WTC11 (cell line): ENCODE measurements at regions not wholly inside any gene's neighbourhood (a gene's known extent, or its start where the extent isn't known, plus 50 kb on each side); places are given as distances from the start of the nearest gene placed in this dataset.

Experiments
- ATAC-seq: fragments of 200-7000 bp; cut with Tn5 transposase; 2 replicates; pipeline ENCODE4 v1.10.0; 2021; ENCODE audit warnings: mild to moderate bottlenecking, moderate library complexity
- CTCF ChIA-PET: fragments of 300-600 bp; sonication (Branson Sonifier 250); formaldehyde crosslinking; loops from one replicate; lab custom pipeline; 2021; ENCODE audit warnings: antibody characterized with exemption; lab: Charles Lee
- POLR2A ChIA-PET: fragments of 350-600 bp; sonication (Branson Sonifier 250); formaldehyde crosslinking; loops from one replicate; lab custom pipeline; 2021; ENCODE audit warnings: antibody characterized with exemption; lab: Charles Lee
- DNase-seq: peaks from one replicate; pipeline ENCODE4 v3.0.0; 2021; ENCODE audit warnings: low spot score
- H3K27ac Mint-ChIP-seq: 2 replicates; pipeline ENCODE4 v1.8.0; 2021; ENCODE audit warnings: mixed read lengths
- H3K27me3 Mint-ChIP-seq: 2 replicates; pipeline ENCODE4 v1.8.0; 2021; ENCODE audit warnings: low read depth, mild to moderate bottlenecking, moderate library complexity, mixed read lengths
- H3K36me3 Mint-ChIP-seq: 2 replicates; pipeline ENCODE4 v1.8.0; 2021; ENCODE audit warnings: mixed read lengths
- H3K4me1 Mint-ChIP-seq: 2 replicates; pipeline ENCODE4 v1.8.0; 2022; ENCODE audit warnings: mixed read lengths
- H3K4me3 Mint-ChIP-seq: 2 replicates; pipeline ENCODE4 v1.8.0; 2021; ENCODE audit warnings: mild to moderate bottlenecking, moderate library complexity, mixed read lengths
- H3K9me3 Mint-ChIP-seq: 2 replicates; pipeline ENCODE4 v1.8.0; 2021; ENCODE audit warnings: mixed read lengths
- ATF1 ChIP-seq: sonication (generic); formaldehyde crosslinking; IDR thresholded peaks from 2 replicates; pipeline ENCODE4 v1.8.1; 2023; ENCODE audit warnings: mild to moderate bottlenecking, moderate library complexity, missing genetic modification reagents
- CBFB ChIP-seq: sonication (generic); formaldehyde crosslinking; IDR thresholded peaks from 2 replicates; pipeline ENCODE4 v1.8.1; 2022; ENCODE audit warnings: mild to moderate bottlenecking, low read depth, missing genetic modification reagents
- CREB1 ChIP-seq: sonication (generic); formaldehyde crosslinking; IDR thresholded peaks from 2 replicates; pipeline ENCODE4 v1.8.0; 2023; ENCODE audit warnings: mild to moderate bottlenecking, missing genetic modification reagents
- CREM ChIP-seq: sonication (generic); formaldehyde crosslinking; IDR thresholded peaks from 2 replicates; pipeline ENCODE4 v1.8.1; 2022; ENCODE audit warnings: mild to moderate bottlenecking, missing genetic modification reagents, moderate library complexity
- ESRRA ChIP-seq: sonication (generic); formaldehyde crosslinking; IDR thresholded peaks from 2 replicates; pipeline ENCODE4 v1.8.1; 2022; ENCODE audit warnings: mild to moderate bottlenecking, missing genetic modification reagents, borderline replicate concordance
- FOXK1 ChIP-seq: sonication (generic); formaldehyde crosslinking; IDR thresholded peaks from 2 replicates; pipeline ENCODE4 v1.8.0; 2022; ENCODE audit warnings: mild to moderate bottlenecking, moderate library complexity, missing genetic modification reagents
- GABPB1 ChIP-seq: sonication (generic); formaldehyde crosslinking; IDR thresholded peaks from 2 replicates; pipeline ENCODE4 v1.8.1; 2023; ENCODE audit warnings: mild to moderate bottlenecking, missing genetic modification reagents
- GTF2I ChIP-seq: fragments of 250-450 bp; sonication (Bioruptor Pico); conservative IDR thresholded peaks from 2 replicates; pipeline ENCODE4 v1.4.0; 2021; ENCODE audit warnings: mild to moderate bottlenecking
- KAT7 ChIP-seq: sonication (generic); formaldehyde crosslinking; IDR thresholded peaks from 2 replicates; pipeline ENCODE4 v1.8.1; 2023; ENCODE audit warnings: missing genetic modification reagents, mild to moderate bottlenecking, borderline replicate concordance
- MYBL2 ChIP-seq: sonication (generic); formaldehyde crosslinking; IDR thresholded peaks from 2 replicates; pipeline ENCODE4 v1.8.1; 2023; ENCODE audit warnings: mild to moderate bottlenecking, moderate library complexity, missing genetic modification reagents
- NR1H2 ChIP-seq: sonication (generic); formaldehyde crosslinking; IDR thresholded peaks from 2 replicates; pipeline ENCODE4 v1.9.0; 2021; ENCODE audit warnings: mild to moderate bottlenecking, moderate library complexity, missing genetic modification reagents
- PREB ChIP-seq: sonication (generic); formaldehyde crosslinking; IDR thresholded peaks from 2 replicates; pipeline ENCODE4 v1.8.1; 2022; ENCODE audit warnings: mild to moderate bottlenecking, missing genetic modification reagents, moderate library complexity, borderline replicate concordance
- SMAD3 ChIP-seq: sonication (generic); formaldehyde crosslinking; IDR thresholded peaks from 2 replicates; pipeline ENCODE4 v1.8.0; 2022; ENCODE audit warnings: missing genetic modification reagents, mild to moderate bottlenecking, borderline replicate concordance
- SOX15 ChIP-seq: fragments of 250-450 bp; sonication (Bioruptor Pico); IDR thresholded peaks from 2 replicates; pipeline ENCODE4 v1.9.0; 2021; ENCODE audit warnings: mild to moderate bottlenecking
- TCF7 ChIP-seq: sonication (generic); formaldehyde crosslinking; IDR thresholded peaks from 2 replicates; pipeline ENCODE4 v1.8.0; 2022; ENCODE audit warnings: mild to moderate bottlenecking, low read depth, missing genetic modification reagents, moderate library complexity
- TP53 ChIP-seq: sonication (generic); formaldehyde crosslinking; IDR thresholded peaks from 2 replicates; pipeline ENCODE4 v1.8.1; 2023; ENCODE audit warnings: mild to moderate bottlenecking, missing genetic modification reagents
- ZNF219 ChIP-seq: sonication (generic); formaldehyde crosslinking; IDR thresholded peaks from 2 replicates; pipeline ENCODE4 v1.8.0; 2023; ENCODE audit warnings: missing genetic modification reagents, mild to moderate bottlenecking, borderline replicate concordance
- ZNF263 ChIP-seq: sonication (generic); formaldehyde crosslinking; IDR thresholded peaks from 2 replicates; pipeline ENCODE4 v1.8.1; 2022; ENCODE audit warnings: low read depth, mild to moderate bottlenecking, moderate library complexity, missing genetic modification reagents
- TF ChIP-seq, protein P1 (sequence below): fragments of 250-450 bp; sonication (Bioruptor Pico); conservative IDR thresholded peaks from 2 replicates; pipeline ENCODE4 v1.9.0; 2021; ENCODE audit warnings: mild to moderate bottlenecking
- TF ChIP-seq, protein P2 (sequence below): sonication (generic); formaldehyde crosslinking; IDR thresholded peaks from 2 replicates; pipeline ENCODE4 v1.8.1; 2022; ENCODE audit warnings: low read depth, mild to moderate bottlenecking, moderate library complexity, missing genetic modification reagents, borderline replicate concordance
- TF ChIP-seq, protein P3 (sequence below): sonication (generic); formaldehyde crosslinking; IDR thresholded peaks from 2 replicates; pipeline ENCODE4 v1.8.1; 2023; ENCODE audit warnings: mild to moderate bottlenecking, missing genetic modification reagents

GRCh38 chr5:123245689-123246088, 156.6 kb downstream of the PRDM6 start (continued):
- no peak for TF ChIP-seq KAT7 (CRISPR knock-in tag)
- no peak for TF ChIP-seq GTF2I (CRISPR knock-in tag)

GRCh38 chr5:123244458-123244857, 155.4 kb downstream of the PRDM6 start:
- no peak for ATAC-seq
- H3K9me3 Mint-ChIP-seq: peaks cover 24% of the 10 kb centered on the region

More at GRCh38 chr5:123244458-123244857, 155.4 kb downstream of the PRDM6 start:
- Mint-ChIP-seq H3K27me3 (no peaks in the 10 kb centered on the region), H3K36me3 (peaks cover 20% of the 10 kb centered on the region), H3K4me3 (no peak overlapping the region), H3K27ac (0 out of 2 replicates have a peak overlapping the region, but pooled peaks have one; percentile 24), H3K4me1 (peaks cover 34% of the 10 kb centered on the region)
- TF ChIP-seq KAT7 (CRISPR knock-in tag) (no peak), CBFB (CRISPR knock-in tag) (no peak), CREM (CRISPR knock-in tag) (no peak), ZNF263 (CRISPR knock-in tag) (no peak), CREB1 (no peak), ESRRA (CRISPR knock-in tag) (no peak), SMAD3 (CRISPR knock-in tag) (no peak), TP53 (CRISPR knock-in tag) (no peak), ZNF219 (CRISPR knock-in tag) (no peak), PREB (CRISPR knock-in tag) (no peak), NR1H2 (CRISPR knock-in tag) (no peak), MYBL2 (CRISPR knock-in tag) (no peak), FOXK1 (CRISPR knock-in tag) (no peak), GABPB1 (CRISPR knock-in tag) (no peak), ATF1 (no peak), TCF7 (CRISPR knock-in tag) (no peak), SOX15 (CRISPR knock-in tag) (no peak)
- TF ChIP-seq, protein P1, sequence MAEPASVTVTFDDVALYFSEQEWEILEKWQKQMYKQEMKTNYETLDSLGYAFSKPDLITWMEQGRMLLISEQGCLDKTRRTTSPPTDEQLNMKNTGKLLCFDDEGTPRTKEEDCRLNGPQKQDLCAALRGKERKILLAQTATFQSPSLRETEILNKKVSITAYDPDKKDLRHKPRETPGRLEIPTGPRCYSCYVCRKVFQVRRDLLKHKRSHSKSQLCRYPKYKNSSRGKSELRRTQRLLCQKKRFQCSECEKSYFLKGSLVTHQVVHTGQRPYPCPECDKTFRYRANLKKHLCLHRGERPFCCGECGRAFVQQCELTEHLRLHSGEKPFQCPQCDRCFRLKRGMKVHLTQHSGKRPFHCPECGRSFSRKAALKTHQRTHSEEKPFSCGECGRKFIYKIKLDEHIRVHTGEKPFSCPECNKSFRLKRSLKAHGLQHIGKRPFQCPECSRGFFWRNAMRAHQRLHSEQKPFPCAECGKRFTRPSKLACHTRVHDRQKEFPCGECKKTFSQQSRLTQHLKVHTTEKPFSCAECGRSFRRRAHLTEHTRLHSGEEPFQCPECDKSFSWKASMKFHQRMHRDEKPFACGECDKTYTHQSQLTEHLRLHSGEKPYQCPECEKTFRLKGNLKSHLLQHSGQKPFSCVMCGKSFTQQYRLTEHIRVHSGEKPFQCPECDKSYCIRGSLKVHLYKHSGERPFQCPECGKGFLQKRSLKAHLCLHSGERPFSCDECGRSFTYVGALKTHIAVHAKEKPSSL (CRISPR knock-in tag): no peak
- TF ChIP-seq, protein P2, sequence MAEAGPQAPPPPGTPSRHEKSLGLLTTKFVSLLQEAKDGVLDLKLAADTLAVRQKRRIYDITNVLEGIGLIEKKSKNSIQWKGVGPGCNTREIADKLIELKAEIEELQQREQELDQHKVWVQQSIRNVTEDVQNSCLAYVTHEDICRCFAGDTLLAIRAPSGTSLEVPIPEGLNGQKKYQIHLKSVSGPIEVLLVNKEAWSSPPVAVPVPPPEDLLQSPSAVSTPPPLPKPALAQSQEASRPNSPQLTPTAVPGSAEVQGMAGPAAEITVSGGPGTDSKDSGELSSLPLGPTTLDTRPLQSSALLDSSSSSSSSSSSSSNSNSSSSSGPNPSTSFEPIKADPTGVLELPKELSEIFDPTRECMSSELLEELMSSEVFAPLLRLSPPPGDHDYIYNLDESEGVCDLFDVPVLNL (CRISPR knock-in tag): no peak
- TF ChIP-seq, protein P3, sequence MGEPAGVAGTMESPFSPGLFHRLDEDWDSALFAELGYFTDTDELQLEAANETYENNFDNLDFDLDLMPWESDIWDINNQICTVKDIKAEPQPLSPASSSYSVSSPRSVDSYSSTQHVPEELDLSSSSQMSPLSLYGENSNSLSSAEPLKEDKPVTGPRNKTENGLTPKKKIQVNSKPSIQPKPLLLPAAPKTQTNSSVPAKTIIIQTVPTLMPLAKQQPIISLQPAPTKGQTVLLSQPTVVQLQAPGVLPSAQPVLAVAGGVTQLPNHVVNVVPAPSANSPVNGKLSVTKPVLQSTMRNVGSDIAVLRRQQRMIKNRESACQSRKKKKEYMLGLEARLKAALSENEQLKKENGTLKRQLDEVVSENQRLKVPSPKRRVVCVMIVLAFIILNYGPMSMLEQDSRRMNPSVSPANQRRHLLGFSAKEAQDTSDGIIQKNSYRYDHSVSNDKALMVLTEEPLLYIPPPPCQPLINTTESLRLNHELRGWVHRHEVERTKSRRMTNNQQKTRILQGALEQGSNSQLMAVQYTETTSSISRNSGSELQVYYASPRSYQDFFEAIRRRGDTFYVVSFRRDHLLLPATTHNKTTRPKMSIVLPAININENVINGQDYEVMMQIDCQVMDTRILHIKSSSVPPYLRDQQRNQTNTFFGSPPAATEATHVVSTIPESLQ (CRISPR knock-in tag): no peak
- no peak for DNase-seq
- ChIA-PET CTCF (interaction anchor here (1.3 kb wide), 1 partner anchor 728 kb away, joined by 3 read pairs; no protein-coding TSS in a partner anchor), POLR2A (no interaction called here)
